H1 (cell line): ENCODE measurements at regions not wholly inside any gene's neighbourhood (a gene's known extent, or its start where the extent isn't known, plus 50 kb on each side); places are given as distances from the start of the nearest gene placed in this dataset.

ENCODE experiments used
- CTCF ChIA-PET: fragments of 300-600 bp; sonication (Branson Sonifier 250); formaldehyde crosslinking; loops from one replicate; lab custom pipeline; 2021; ENCODE audit not compliant: partially characterized antibody; lab: Charles Lee
- POLR2A ChIA-PET: fragments of 300-600 bp; sonication (Branson Sonifier 250); formaldehyde crosslinking; loops from one replicate; lab custom pipeline; 2021; ENCODE audit warnings: inconsistent platforms; ENCODE audit not compliant: partially characterized antibody; lab: Charles Lee
- DNase-seq, 2 experiments: peaks; one replicate each; pipeline versions ENCODE4 v3.0.0 to v3.0.0-alpha.2; 2010 to 2022; ENCODE audit warnings: low spot score in 2 of 2, low read depth in 1 of 2, mixed read lengths in 1 of 2
- FAIRE-seq: peaks from 2 replicates; lab custom pipeline; 2011; peaks lifted over from hg19 to GRCh38; lab: Jason Lieb, UNC
- H2AFZ ChIP-seq: 2 replicates; pipeline ENCODE4 v1.8.1; 2012; ENCODE audit warnings: low read length, inconsistent platforms
- H2AK5ac ChIP-seq: 2 replicates; pipeline ENCODE4 v1.6.1; 2013; ENCODE audit warnings: low read depth, low read length
- H2BK120ac ChIP-seq: replicated peaks from 2 replicates; pipeline ENCODE3; 2013; ENCODE audit warnings: low read depth, low read length, inconsistent platforms
- H2BK12ac ChIP-seq: 2 replicates; pipeline ENCODE4 v1.6.1; 2013; ENCODE audit warnings: low read depth, low read length
- H2BK15ac ChIP-seq: 2 replicates; pipeline ENCODE4 v1.6.1; 2013; ENCODE audit warnings: low read length
- H2BK20ac ChIP-seq: 2 replicates; pipeline ENCODE4 v1.6.1; 2013; ENCODE audit warnings: low read length
- H2BK5ac ChIP-seq: 2 replicates; pipeline ENCODE4 v1.6.1; 2013; ENCODE audit warnings: low read depth, low read length
- H3K14ac ChIP-seq: 2 replicates; pipeline ENCODE4 v1.6.1; 2013; ENCODE audit warnings: inconsistent platforms; ENCODE audit not compliant: insufficient read length
- H3K18ac ChIP-seq: 2 replicates; pipeline ENCODE4 v1.6.1; 2013; ENCODE audit warnings: low read length; ENCODE audit errors: extremely low read depth
- H3K23ac ChIP-seq: 2 replicates; pipeline ENCODE4 v1.6.1; 2013; ENCODE audit warnings: inconsistent platforms; ENCODE audit not compliant: insufficient read length
- H3K23me2 ChIP-seq: 2 replicates; pipeline ENCODE4 v1.6.1; 2013; ENCODE audit warnings: low read depth, low read length
- H3K27ac ChIP-seq: 2 replicates; pipeline ENCODE4 v1.6.1; 2011; ENCODE audit warnings: low read depth, low read length, inconsistent platforms
- H3K27me3 ChIP-seq, 4 experiments: replicated peaks in 1 of 4; 1 replicate in 1 of 4; 2 replicates in 3 of 4; pipeline versions ENCODE4 v1.6.1 to v1.8.1; 2011 to 2013; ENCODE audit warnings: low read length in 3 of 4, mild to moderate bottlenecking in 3 of 4, inconsistent platforms in 2 of 4, mixed read lengths in 2 of 4, moderate library complexity in 1 of 4; ENCODE audit not compliant: control insufficient read depth in 3 of 4, insufficient read depth in 3 of 4; ENCODE audit errors: extremely low read depth in 1 of 4
- H3K36me3 ChIP-seq, 4 experiments: 2 replicates each; pipeline versions ENCODE4 v1.6.1 to v1.8.1; 2011 to 2013; ENCODE audit warnings: mild to moderate bottlenecking in 4 of 4, low read length in 3 of 4, moderate library complexity in 2 of 4, control low read depth in 1 of 4, inconsistent platforms in 1 of 4; ENCODE audit not compliant: insufficient read depth in 4 of 4, control insufficient read depth in 2 of 4
- H3K4ac ChIP-seq: replicated peaks from 2 replicates; pipeline ENCODE3; 2013; ENCODE audit warnings: low read length, low read depth, mixed read lengths, inconsistent platforms; ENCODE audit not compliant: insufficient read length
- H3K4me1 ChIP-seq, 4 experiments: replicated peaks in 1 of 4; 1 replicate in 1 of 4; 2 replicates in 3 of 4; pipeline versions ENCODE4 v1.6.1 to v1.8.1; 2011 to 2013; ENCODE audit warnings: low read length in 3 of 4, inconsistent platforms in 2 of 4, mixed read lengths in 1 of 4; ENCODE audit not compliant: insufficient read depth in 4 of 4, control insufficient read depth in 3 of 4
- H3K4me2 ChIP-seq, 2 experiments: 2 replicates each; pipeline versions ENCODE4 v1.6.1 to v1.8.1; 2011 to 2013; ENCODE audit warnings: low read depth in 2 of 2, low read length in 2 of 2, control low read depth in 1 of 2, inconsistent platforms in 1 of 2, mild to moderate bottlenecking in 1 of 2; ENCODE audit not compliant: insufficient read depth in 1 of 2
- H3K4me3 ChIP-seq, 4 experiments: fragments of 200-600, 300-600 bp in 1 of 4; sonication (generic), shearing (Covaris generic), sonication (Bioruptor Twin) in 1 of 4; 2 replicates each; pipeline versions ENCODE4 v1.5.1 to v1.8.1; 2011 to 2016; ENCODE audit warnings: low read length in 4 of 4, low read depth in 3 of 4, control low read depth in 2 of 4, inconsistent platforms in 2 of 4, mild to moderate bottlenecking in 2 of 4, mixed read lengths in 1 of 4, moderate library complexity in 1 of 4; ENCODE audit not compliant: insufficient read depth in 2 of 4; ENCODE audit errors: extremely low read depth in 1 of 4
- H3K56ac ChIP-seq: replicated peaks from 2 replicates; pipeline ENCODE3; 2013; ENCODE audit warnings: low read depth, mild to moderate bottlenecking, mixed read lengths, low read length, inconsistent platforms; ENCODE audit not compliant: insufficient read length
- H3K79me1 ChIP-seq: 2 replicates; pipeline ENCODE4 v1.6.1; 2013; ENCODE audit warnings: low read depth, low read length, control low read depth
- H3K79me2 ChIP-seq, 2 experiments: 2 replicates each; pipeline versions ENCODE4 v1.6.1 to v1.8.1; 2012 to 2013; ENCODE audit warnings: low read length in 2 of 2, mild to moderate bottlenecking in 2 of 2, inconsistent platforms in 1 of 2; ENCODE audit not compliant: insufficient read depth in 2 of 2, control insufficient read depth in 1 of 2
- H3K9ac ChIP-seq, 4 experiments: replicated peaks in 1 of 4; 1 replicate in 1 of 4; 2 replicates in 3 of 4; pipeline versions ENCODE4 v1.6.1 to v1.8.1; 2011 to 2013; ENCODE audit warnings: low read depth in 3 of 4, low read length in 3 of 4, control low read depth in 2 of 4, mild to moderate bottlenecking in 2 of 4, moderate library complexity in 2 of 4, inconsistent platforms in 1 of 4; ENCODE audit errors: extremely low read depth in 1 of 4
- H3K9me3 ChIP-seq, 2 experiments: 2 replicates each; pipeline versions ENCODE4 v1.6.1 to v1.8.1; 2012 to 2013; ENCODE audit warnings: mild to moderate bottlenecking in 2 of 2, moderate library complexity in 2 of 2, control low read depth in 1 of 2, inconsistent platforms in 1 of 2, low read depth in 1 of 2, low read length in 1 of 2, mixed read lengths in 1 of 2; ENCODE audit not compliant: insufficient read depth in 2 of 2
- H4K20me1 ChIP-seq, 2 experiments: replicated peaks in 1 of 2; 2 replicates each; pipeline versions ENCODE3 to v1.8.1; 2011 to 2013; ENCODE audit warnings: inconsistent platforms in 2 of 2, low read length in 2 of 2, mild to moderate bottlenecking in 1 of 2; ENCODE audit not compliant: insufficient read depth in 2 of 2, control insufficient read depth in 1 of 2
- H4K5ac ChIP-seq: 2 replicates; pipeline ENCODE4 v1.6.1; 2013; ENCODE audit warnings: low read length, low read depth, mixed read lengths, inconsistent platforms; ENCODE audit not compliant: insufficient read length
- H4K8ac ChIP-seq: 2 replicates; pipeline ENCODE4 v1.8.0; 2013; ENCODE audit warnings: mild to moderate bottlenecking, moderate library complexity, low read length, inconsistent platforms; ENCODE audit not compliant: insufficient read depth; ENCODE audit errors: extremely low read depth
- H4K91ac ChIP-seq: replicated peaks from 2 replicates; pipeline ENCODE3; 2013; ENCODE audit warnings: low read length, mixed read lengths, inconsistent platforms; ENCODE audit not compliant: insufficient read length
- CBX5 ChIP-seq: fragments of 300-800, 300-1000 bp; sonication (generic); IDR thresholded peaks from 2 replicates; pipeline ENCODE4 v1.7.1; 2016; ENCODE audit warnings: antibody characterized with exemption, low read length, low read depth
- CHD1 ChIP-seq: IDR thresholded peaks from 2 replicates; pipeline ENCODE4 v1.6.1; 2012; ENCODE audit warnings: low read depth, low read length, improper control_type of control experiment
- GTF2F1 ChIP-seq: IDR thresholded peaks from 2 replicates; pipeline ENCODE4 v1.6.1; 2012; ENCODE audit warnings: low read depth, low read length, improper control_type of control experiment, borderline replicate concordance
- HDAC6 ChIP-seq: IDR thresholded peaks from one replicate; pipeline ENCODE4 v1.7.1; 2012; ENCODE audit warnings: low read depth, mild to moderate bottlenecking, inconsistent platforms, low read length, moderate library complexity
- JUND ChIP-seq: IDR thresholded peaks from 2 replicates; pipeline ENCODE4 v1.6.1; 2011; ENCODE audit warnings: mild to moderate bottlenecking, improper control_type of control experiment, low read length
- KDM1A ChIP-seq: fragments of 200-600, 300-600 bp; sonication (generic); IDR thresholded peaks from 2 replicates; pipeline ENCODE4 v1.7.1; 2016; ENCODE audit warnings: mild to moderate bottlenecking, low read length, borderline replicate concordance
- NRF1 ChIP-seq: IDR thresholded peaks from 2 replicates; pipeline ENCODE4 v1.6.1; 2011; ENCODE audit warnings: mild to moderate bottlenecking, low read depth, low read length, improper control_type of control experiment
- POLR2AphosphoS5 ChIP-seq: IDR thresholded peaks from 2 replicates; pipeline ENCODE4 v1.6.1; 2011; ENCODE audit warnings: low read depth, low read length
- RAD21 ChIP-seq, 2 experiments: IDR thresholded peaks in 1 of 2; conservative IDR thresholded peaks in 1 of 2; 2 replicates each; pipeline ENCODE4 v1.6.1; 2011; ENCODE audit warnings: low read depth in 2 of 2, low read length in 2 of 2, improper control_type of control experiment in 1 of 2, inconsistent platforms in 1 of 2, mild to moderate bottlenecking in 1 of 2, moderate library complexity in 1 of 2
- RBBP5 ChIP-seq: IDR thresholded peaks from 2 replicates; pipeline ENCODE4 v1.7.1; 2012; ENCODE audit warnings: low read depth, mild to moderate bottlenecking, inconsistent platforms, low read length, moderate library complexity, borderline replicate concordance
- RNF2 ChIP-seq: fragments of 200-900, 300-1000 bp; sonication (generic); IDR thresholded peaks from 2 replicates; pipeline ENCODE4 v1.7.1; 2016; ENCODE audit warnings: borderline replicate concordance, low read depth, mild to moderate bottlenecking, antibody characterized with exemption, low read length; ENCODE audit not compliant: poor library complexity, severe bottlenecking; ENCODE audit errors: missing control alignments
- RXRA ChIP-seq: IDR thresholded peaks from 2 replicates; pipeline ENCODE4 v1.6.1; 2011; ENCODE audit warnings: low read depth, mild to moderate bottlenecking, low read length, moderate library complexity; ENCODE audit not compliant: insufficient read depth
- SIRT6 ChIP-seq: IDR thresholded peaks from one replicate; pipeline ENCODE4 v1.7.1; 2012; ENCODE audit warnings: low read length, inconsistent platforms
- SIX5 ChIP-seq: IDR thresholded peaks from 2 replicates; pipeline ENCODE4 v1.6.1; 2011; ENCODE audit warnings: mild to moderate bottlenecking, low read depth, low read length
- SP4 ChIP-seq: IDR thresholded peaks from 2 replicates; pipeline ENCODE4 v1.6.1; 2012; ENCODE audit warnings: low read length, inconsistent platforms
- TAF1 ChIP-seq: IDR thresholded peaks from 2 replicates; pipeline ENCODE4 v1.6.1; 2011; ENCODE audit warnings: mild to moderate bottlenecking, low read depth, low read length
- WGBS, 2 experiments: shearing (Covaris generic) in 1 of 2; methylation state at CpG; one replicate each; pipeline versions ENCODE4 v1.1.6 to v1.1.7; 2013 to 2015; ENCODE audit warnings: low lambda C conversion rate in 2 of 2, mixed read lengths in 2 of 2, inconsistent platforms in 1 of 2, low coverage in 1 of 2, missing lambda C conversion rate in 1 of 2; ENCODE audit not compliant: insufficient replicate concordance in 2 of 2, insufficient coverage in 1 of 2, insufficient read length in 1 of 2; ENCODE audit errors: extremely low coverage in 1 of 2, missing lambda C conversion rate in 1 of 2; 5-methylcytosine and 5-hydroxymethylcytosine counted together

GRCh38 chr17:33888455-33888854 is 366.6 kb upstream of the CCL2 start:
- no peak overlapping the region for H2BK12ac ChIP-seq
- no peak overlapping the region for H3K56ac ChIP-seq
- no peaks in the 10 kb centered on the region for H3K79me2 ChIP-seq
- 90% methylated on average over 3 of the region's 3 CpGs; no CpG with 5 or more reads in 1 of the 2 experiments for WGBS, 2 experiments
- no peak overlapping the region for H3K4ac ChIP-seq
- H3K79me1 ChIP-seq = no peaks in the 10 kb centered on the region
- no peaks in the 10 kb centered on the region for H3K4me1 ChIP-seq
- H3K23ac ChIP-seq = no peak overlapping the region
- H2BK120ac ChIP-seq = no peak overlapping the region
- no peak overlapping the region for H2BK15ac ChIP-seq
- DNase-seq = no peak
- no peak overlapping the region for H3K27ac ChIP-seq
- POLR2A ChIA-PET = no interaction called here
- H4K8ac ChIP-seq = no peak overlapping the region
- no peak overlapping the region for H3K4me2 ChIP-seq
- H2BK5ac ChIP-seq = no peak overlapping the region
- no peak overlapping the region for H4K5ac ChIP-seq
- H3K23me2 ChIP-seq = no peaks in the 10 kb centered on the region; the same call in 1 of the 2 replicates
- H4K20me1 ChIP-seq = no peaks in the 10 kb centered on the region
- H3K18ac ChIP-seq = no peak overlapping the region
- no peak for FAIRE-seq
- H3K27me3 ChIP-seq = no peaks in the 10 kb centered on the region
- H2BK20ac ChIP-seq = no peak overlapping the region
- no peak overlapping the region for H3K4me3 ChIP-seq
- H2AFZ ChIP-seq = no peak overlapping the region
- no peaks in the 10 kb centered on the region for H3K9me3 ChIP-seq
- no peak overlapping the region for H3K14ac ChIP-seq
- no peak overlapping the region for H4K91ac ChIP-seq
- CTCF ChIA-PET = no interaction called here
- H3K36me3 ChIP-seq = no peaks in the 10 kb centered on the region
- H3K9ac ChIP-seq = no peak overlapping the region
- H2AK5ac ChIP-seq = no peak overlapping the region
- TF ChIP-seq RXRA (no peak), SP4 (no peak), TAF1 (no peak), RNF2 (no peak), JUND (no peak), RAD21 (IDR thresholded peaks at IDR 0.05 in 1 of 2, conservative IDR thresholded peaks at IDR 0.05 in 1 of 2; ENCODE audit: low read depth in 2 of 2, low read length in 2 of 2) (no peak), RBBP5 (no peak), CHD1 (no peak), SIX5 (no peak), GTF2F1 (no peak), POLR2AphosphoS5 (no peak), NRF1 (no peak), CBX5 (no peak), SIRT6 (no peak), KDM1A (no peak), HDAC6 (no peak)
